ENCODE measurements at regions not wholly inside any gene's neighbourhood (a gene's known extent, or its start where the extent isn't known, plus 50 kb on each side); places are given as distances from the start of the nearest gene placed in this dataset.

GRCh38 chr5:44565902-44566301 is 176.7 kb upstream of the FGF10 start:
- TF ChIP-seq CTCF (IDR thresholded peaks at IDR 0.05), result no peak
- Mint-ChIP-seq H3K27ac (ENCODE audit: unreplicated experiment) (no peak overlapping the region), H3K9me3 (ENCODE audit: low read depth) (no peaks in the 10 kb centered on the region), H3K4me3 (ENCODE audit: unreplicated experiment) (no peak overlapping the region), H3K4me1 (ENCODE audit: low read depth) (no peaks in the 10 kb centered on the region), H3K27me3 (ENCODE audit: low read depth) (no peaks in the 10 kb centered on the region), H3K36me3 (ENCODE audit: low read depth) (no peaks in the 10 kb centered on the region)
- no peak for DNase-seq (ENCODE audit: low spot score)

GRCh38 chr5:44565360-44565759 is 176.1 kb upstream of the FGF10 start:
- Mint-ChIP-seq H3K36me3 (ENCODE audit: low read depth) (no peaks in the 10 kb centered on the region), H3K4me3 (ENCODE audit: unreplicated experiment) (no peak overlapping the region), H3K27me3 (ENCODE audit: low read depth) (no peaks in the 10 kb centered on the region), H3K9me3 (ENCODE audit: low read depth) (no peaks in the 10 kb centered on the region), H3K27ac (ENCODE audit: unreplicated experiment) (no peak overlapping the region), H3K4me1 (ENCODE audit: low read depth) (no peaks in the 10 kb centered on the region)
- no peak for TF ChIP-seq CTCF (IDR thresholded peaks at IDR 0.05)
- DNase-seq (ENCODE audit: low spot score), result no peak

- no peaks in the 10 kb centered on the region for H3K4me1 Mint-ChIP-seq (ENCODE audit: low read depth)
- no peak for TF ChIP-seq CTCF (IDR thresholded peaks at IDR 0.05)
- DNase-seq (ENCODE audit: low spot score), result no peak
- no peak overlapping the region for H3K4me3 Mint-ChIP-seq (ENCODE audit: unreplicated experiment)
- H3K27me3 Mint-ChIP-seq (ENCODE audit: low read depth), result no peaks in the 10 kb centered on the region
- H3K9me3 Mint-ChIP-seq (ENCODE audit: low read depth), result no peaks in the 10 kb centered on the region
- H3K27ac Mint-ChIP-seq (ENCODE audit: unreplicated experiment), result no peak overlapping the region
- H3K36me3 Mint-ChIP-seq (ENCODE audit: low read depth), result no peaks in the 10 kb centered on the region
Measured at GRCh38 chr5:44546286-44546685, 157.1 kb upstream of the FGF10 start.

- Mint-ChIP-seq H3K27ac (ENCODE audit: unreplicated experiment) (no peak overlapping the region), H3K4me3 (ENCODE audit: unreplicated experiment) (no peak overlapping the region), H3K4me1 (ENCODE audit: low read depth) (no peaks in the 10 kb centered on the region), H3K27me3 (ENCODE audit: low read depth) (peaks cover 9% of the 10 kb centered on the region), H3K36me3 (ENCODE audit: low read depth) (no peaks in the 10 kb centered on the region), H3K9me3 (ENCODE audit: low read depth) (no peaks in the 10 kb centered on the region)
- TF ChIP-seq CTCF (IDR thresholded peaks at IDR 0.05), result no peak
- DNase-seq (ENCODE audit: low spot score), result no peak
Measured at GRCh38 chr5:44543511-44543910, 154.3 kb upstream of the FGF10 start.

- Mint-ChIP-seq H3K4me3 (ENCODE audit: unreplicated experiment) (no peak overlapping the region), H3K4me1 (ENCODE audit: low read depth) (no peaks in the 10 kb centered on the region), H3K27ac (ENCODE audit: unreplicated experiment) (no peak overlapping the region), H3K36me3 (ENCODE audit: low read depth) (no peaks in the 10 kb centered on the region), H3K9me3 (ENCODE audit: low read depth) (no peaks in the 10 kb centered on the region), H3K27me3 (ENCODE audit: low read depth) (peaks cover 9% of the 10 kb centered on the region)
- no peak for DNase-seq (ENCODE audit: low spot score)
- TF ChIP-seq CTCF (IDR thresholded peaks at IDR 0.05), result no peak
Measured at GRCh38 chr5:44542470-44542869, 153.2 kb upstream of the FGF10 start.
